Endodermal cell (in vitro differentiated cells): ENCODE measurements at regions not wholly inside any gene's neighbourhood (a gene's known extent, or its start where the extent isn't known, plus 50 kb on each side); places are given as distances from the start of the nearest gene placed in this dataset.

Source experiments
- DNase-seq: peaks from one replicate; pipeline ENCODE4 v3.0.0-alpha.2; 2017
- H3K27ac ChIP-seq: 2 replicates; pipeline ENCODE4 v1.5.1; 2013; ENCODE audit warnings: mild to moderate bottlenecking, low read depth, low read length, moderate library complexity
- H3K27me3 ChIP-seq: 2 replicates; pipeline ENCODE4 v1.6.1; 2013; ENCODE audit warnings: mild to moderate bottlenecking, low read length, moderate library complexity; ENCODE audit not compliant: insufficient read depth, control insufficient read depth, poor library complexity, severe bottlenecking
- H3K36me3 ChIP-seq: 2 replicates; pipeline ENCODE4 v1.7.0; 2013; ENCODE audit warnings: mild to moderate bottlenecking, low read length, moderate library complexity; ENCODE audit not compliant: control insufficient read depth, insufficient read depth
- H3K4me1 ChIP-seq: one replicate; pipeline ENCODE4 v1.7.0; 2013; ENCODE audit warnings: low read length; ENCODE audit not compliant: control insufficient read depth, insufficient read depth
- H3K4me3 ChIP-seq: 2 replicates; pipeline ENCODE4 v1.5.1; 2013; ENCODE audit warnings: mild to moderate bottlenecking, low read length, moderate library complexity
- H3K9ac ChIP-seq: 2 replicates; pipeline ENCODE4 v1.6.1; 2013; ENCODE audit warnings: mild to moderate bottlenecking, low read length, moderate library complexity; ENCODE audit not compliant: poor library complexity, severe bottlenecking; ENCODE audit errors: extremely low read depth
- H3K9me3 ChIP-seq: 2 replicates; pipeline ENCODE4 v1.6.1; 2013; ENCODE audit warnings: mild to moderate bottlenecking, low read length, moderate library complexity; ENCODE audit not compliant: control insufficient read depth
- H3K27ac Mint-ChIP-seq: 2 replicates; pipeline ENCODE4 v1.8.0; 2020; ENCODE audit warnings: mixed read lengths
- H3K27me3 Mint-ChIP-seq: 2 replicates; pipeline ENCODE4 v1.8.0; 2021; ENCODE audit warnings: mild to moderate bottlenecking, mixed read lengths; ENCODE audit not compliant: insufficient read depth
- H3K36me3 Mint-ChIP-seq: 2 replicates; pipeline ENCODE4 v1.8.0; 2020; ENCODE audit warnings: low read depth, mixed read lengths
- H3K4me1 Mint-ChIP-seq: 2 replicates; pipeline ENCODE4 v1.8.0; 2020; ENCODE audit warnings: mixed read lengths
- H3K4me3 Mint-ChIP-seq: 2 replicates; pipeline ENCODE4 v1.8.0; 2020; ENCODE audit warnings: mild to moderate bottlenecking, moderate library complexity, mixed read lengths
- H3K9me3 Mint-ChIP-seq: 2 replicates; pipeline ENCODE4 v1.8.0; 2020; ENCODE audit warnings: mild to moderate bottlenecking, mixed read lengths
- WGBS, 2 experiments: methylation state at CpG; one replicate each; pipeline versions ENCODE4 v1.1.5 to v1.1.7; 2013; ENCODE audit warnings: missing lambda C conversion rate in 2 of 2, mixed read lengths in 1 of 2; ENCODE audit not compliant: insufficient coverage in 1 of 2, insufficient read length in 1 of 2; 5-methylcytosine and 5-hydroxymethylcytosine counted together
- TF ChIP-seq, protein P1 (sequence below): fragments of 200-600 bp; sonication (generic); conservative IDR thresholded peaks from 2 replicates; pipeline ENCODE4 v1.5.0; 2021; ENCODE audit warnings: antibody characterized with exemption, mild to moderate bottlenecking

DNA sequence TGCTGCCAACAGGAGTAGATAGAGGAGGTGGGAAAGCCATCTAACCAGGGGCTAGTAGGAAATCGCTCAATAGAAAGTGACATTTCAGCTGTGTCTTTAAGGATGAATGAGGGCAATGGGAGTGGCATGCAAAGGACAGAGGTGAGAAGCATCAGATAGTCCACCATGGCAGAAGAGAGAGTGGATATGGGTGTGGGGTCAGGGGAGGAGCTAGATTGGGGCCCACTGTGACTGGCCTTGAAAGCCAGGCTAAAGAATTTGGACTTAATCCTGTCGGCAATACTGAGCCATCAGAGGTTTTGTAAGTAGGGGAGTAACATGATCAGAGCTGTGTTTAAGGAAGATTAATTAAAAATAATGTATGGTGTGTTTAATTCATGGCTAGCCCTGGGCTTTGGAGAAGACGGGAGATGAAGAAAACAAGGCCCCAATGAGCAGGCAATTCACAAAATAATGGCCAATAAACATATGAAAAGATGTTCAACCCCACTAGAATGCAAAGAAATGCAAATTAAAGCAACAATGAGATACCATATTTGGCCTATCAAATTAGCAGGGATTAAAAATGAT is 98.1 kb upstream of the PJA1 start:
- H3K4me3 ChIP-seq, result no peak overlapping the region
- H3K4me1 ChIP-seq, result no peaks in the 10 kb centered on the region
- Mint-ChIP-seq H3K4me3 (no peak overlapping the region), H3K27me3 (peaks cover 94% of the 10 kb centered on the region), H3K4me1 (peaks cover 4% of the 10 kb centered on the region), H3K27ac (no peak overlapping the region), H3K36me3 (no peaks in the 10 kb centered on the region), H3K9me3 (peaks cover 63% of the 10 kb centered on the region)
- TF ChIP-seq, protein P1, sequence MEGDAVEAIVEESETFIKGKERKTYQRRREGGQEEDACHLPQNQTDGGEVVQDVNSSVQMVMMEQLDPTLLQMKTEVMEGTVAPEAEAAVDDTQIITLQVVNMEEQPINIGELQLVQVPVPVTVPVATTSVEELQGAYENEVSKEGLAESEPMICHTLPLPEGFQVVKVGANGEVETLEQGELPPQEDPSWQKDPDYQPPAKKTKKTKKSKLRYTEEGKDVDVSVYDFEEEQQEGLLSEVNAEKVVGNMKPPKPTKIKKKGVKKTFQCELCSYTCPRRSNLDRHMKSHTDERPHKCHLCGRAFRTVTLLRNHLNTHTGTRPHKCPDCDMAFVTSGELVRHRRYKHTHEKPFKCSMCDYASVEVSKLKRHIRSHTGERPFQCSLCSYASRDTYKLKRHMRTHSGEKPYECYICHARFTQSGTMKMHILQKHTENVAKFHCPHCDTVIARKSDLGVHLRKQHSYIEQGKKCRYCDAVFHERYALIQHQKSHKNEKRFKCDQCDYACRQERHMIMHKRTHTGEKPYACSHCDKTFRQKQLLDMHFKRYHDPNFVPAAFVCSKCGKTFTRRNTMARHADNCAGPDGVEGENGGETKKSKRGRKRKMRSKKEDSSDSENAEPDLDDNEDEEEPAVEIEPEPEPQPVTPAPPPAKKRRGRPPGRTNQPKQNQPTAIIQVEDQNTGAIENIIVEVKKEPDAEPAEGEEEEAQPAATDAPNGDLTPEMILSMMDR, result no peak
- no peaks in the 10 kb centered on the region for H3K36me3 ChIP-seq
- no peak overlapping the region for H3K9ac ChIP-seq
- H3K9me3 ChIP-seq, result no peaks in the 10 kb centered on the region
- peaks cover 15% of the 10 kb centered on the region for H3K27me3 ChIP-seq
- H3K27ac ChIP-seq, result no peak overlapping the region
- no peak for DNase-seq
- WGBS, 2 experiments, result 42 to 45% methylated on average over 2 to 3 of the region's 3 CpGs

DNA sequence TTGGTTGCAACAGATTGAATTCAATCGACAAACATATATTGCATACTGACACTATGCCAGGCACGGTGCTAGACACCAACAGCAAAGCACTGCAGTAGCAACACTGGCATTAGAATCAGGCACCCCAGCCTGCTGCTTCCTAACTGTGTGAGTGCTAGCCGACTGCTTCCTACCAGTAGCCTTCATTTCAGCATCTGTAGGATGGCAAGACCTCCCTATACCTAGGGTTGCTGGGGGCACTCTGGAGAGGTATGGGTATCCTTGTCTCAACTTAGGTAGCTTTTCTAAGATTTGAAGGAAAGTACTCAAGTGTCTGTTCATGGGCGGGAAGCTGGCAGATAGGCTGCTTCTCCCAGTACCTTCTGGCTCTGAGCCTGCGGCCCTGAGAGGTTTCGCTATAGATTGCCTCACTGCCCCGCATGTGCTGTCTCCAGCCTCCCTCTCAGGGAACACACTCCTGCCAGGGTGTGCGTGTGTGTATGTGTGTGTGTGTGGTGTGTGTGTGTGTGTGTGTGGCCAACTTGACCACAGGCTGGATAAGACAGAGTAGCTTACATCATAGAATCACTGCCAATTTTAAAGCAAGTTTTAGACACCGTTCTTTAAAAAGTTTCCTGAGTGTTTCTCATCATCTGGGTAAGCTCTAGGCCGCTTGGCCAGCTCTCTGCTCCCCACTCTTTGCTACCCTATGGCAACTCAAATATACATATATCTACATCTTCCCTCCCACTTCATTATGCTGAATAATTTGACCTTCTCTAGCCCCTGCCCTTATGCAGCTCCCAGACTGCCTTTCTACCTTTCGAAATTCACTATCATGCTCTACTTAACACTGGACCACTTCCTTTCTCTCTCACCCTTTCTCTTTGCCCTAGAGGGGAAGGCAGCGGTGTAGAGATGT is 97.0 kb upstream of the PJA1 start:
- Histone ChIP-seq H3K9ac (no peak overlapping the region), H3K9me3 (no peaks in the 10 kb centered on the region), H3K27ac (no peak overlapping the region), H3K27me3 (peaks cover 15% of the 10 kb centered on the region), H3K36me3 (no peaks in the 10 kb centered on the region), H3K4me3 (no peak overlapping the region), H3K4me1 (no peaks in the 10 kb centered on the region)
- Mint-ChIP-seq H3K36me3 (no peaks in the 10 kb centered on the region), H3K4me1 (peaks cover 4% of the 10 kb centered on the region), H3K27ac (no peak overlapping the region), H3K9me3 (peaks cover 64% of the 10 kb centered on the region), H3K27me3 (peaks cover 96% of the 10 kb centered on the region), H3K4me3 (no peak overlapping the region)
- 83 to 87% methylated on average over 2 to 9 of the region's 12 CpGs for WGBS, 2 experiments
- TF ChIP-seq, protein P1, result no peak
- no peak for DNase-seq

DNA sequence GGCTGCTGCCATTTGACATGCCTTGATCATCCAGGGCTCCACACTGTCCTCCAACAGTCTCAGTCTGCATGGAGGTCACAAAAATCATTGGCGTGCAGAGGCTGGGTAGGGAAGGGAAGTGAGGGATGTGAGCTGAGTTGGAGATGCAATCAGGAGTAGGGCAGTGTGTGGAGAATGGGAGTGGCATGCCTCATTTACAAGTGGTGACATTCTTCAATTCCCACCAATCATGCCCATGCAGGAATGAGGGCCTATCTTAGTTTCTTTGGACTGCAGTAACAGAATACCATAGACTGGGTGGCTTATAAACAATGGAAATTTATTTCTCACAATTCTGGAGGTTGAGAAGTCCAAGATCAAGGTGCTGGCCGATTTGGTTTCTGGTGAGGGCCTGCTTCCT is 94.9 kb upstream of the PJA1 start:
- DNase-seq, result no peak
- peaks cover 77% of the 10 kb centered on the region for H3K27me3 Mint-ChIP-seq
- no peaks in the 10 kb centered on the region for H3K36me3 Mint-ChIP-seq
- H3K27ac ChIP-seq, result no peak overlapping the region
- H3K27me3 ChIP-seq, result peaks cover 12% of the 10 kb centered on the region
- H3K4me3 ChIP-seq, result no peak overlapping the region
- H3K9me3 Mint-ChIP-seq, result peaks cover 51% of the 10 kb centered on the region
- no peak overlapping the region for H3K9ac ChIP-seq
- H3K4me1 Mint-ChIP-seq, result peaks cover 4% of the 10 kb centered on the region
- H3K4me3 Mint-ChIP-seq, result no peak overlapping the region
- TF ChIP-seq, protein P1, result no peak
- no peaks in the 10 kb centered on the region for H3K36me3 ChIP-seq
- no peaks in the 10 kb centered on the region for H3K9me3 ChIP-seq
- no peak overlapping the region for H3K27ac Mint-ChIP-seq
- no peaks in the 10 kb centered on the region for H3K4me1 ChIP-seq
- WGBS, 2 experiments, result 95 to 100% methylated on average over 1 to 2 of the region's 2 CpGs
